Adrenal gland (tissue), 5 donors: ENCODE measurements at regions not wholly inside any gene's neighbourhood (a gene's known extent, or its start where the extent isn't known, plus 50 kb on each side); places are given as distances from the start of the nearest gene placed in this dataset.

Source experiments
- POLR2A ChIP-seq, 2 donors: fragments of 450-650 bp; IDR thresholded peaks; one replicate each; pipeline ENCODE4 v1.6.1; 2017; ENCODE audit warnings: antibody characterized with exemption in 2 of 2, mild to moderate bottlenecking in 2 of 2, moderate library complexity in 1 of 2
- TF ChIP-seq, protein P1 (sequence below), 6 experiments: fragments of 450-650 bp in 4 of 6; fragments of 200-600 bp in 2 of 6; sonication (generic) in 1 of 6; IDR thresholded peaks; 1 replicate in 5 of 6; 2 replicates in 1 of 6; pipeline versions ENCODE4 v1.5.1 to v1.8.0; 2016 to 2021; ENCODE audit warnings: antibody characterized with exemption in 6 of 6, mild to moderate bottlenecking in 2 of 6, moderate library complexity in 1 of 6
- donor health status: DM: no; HTN: no; CAD: no.

DNA sequence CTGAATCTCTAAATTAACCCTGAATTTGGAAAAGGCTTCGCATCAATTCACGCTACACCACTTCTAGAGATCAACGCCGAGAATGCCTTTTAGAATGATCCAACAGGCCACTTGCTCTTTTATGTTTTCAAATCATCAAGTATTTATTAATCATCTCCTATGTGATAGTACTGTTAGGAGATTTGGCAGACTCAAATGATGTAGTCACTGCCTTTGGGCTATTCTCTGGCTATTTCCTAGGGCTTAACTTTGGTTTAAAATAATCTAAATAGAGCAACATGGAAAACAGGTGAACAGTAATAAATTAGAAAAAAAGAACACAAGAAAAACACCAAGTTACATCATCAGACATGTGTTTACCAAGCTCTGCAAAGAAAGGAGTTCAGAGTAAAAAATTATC lies 140.3 kb downstream of the TENT5A start:
- no peak for TF ChIP-seq POLR2A (IDR thresholded peaks at IDR 0.05)
- TF ChIP-seq, protein P1, sequence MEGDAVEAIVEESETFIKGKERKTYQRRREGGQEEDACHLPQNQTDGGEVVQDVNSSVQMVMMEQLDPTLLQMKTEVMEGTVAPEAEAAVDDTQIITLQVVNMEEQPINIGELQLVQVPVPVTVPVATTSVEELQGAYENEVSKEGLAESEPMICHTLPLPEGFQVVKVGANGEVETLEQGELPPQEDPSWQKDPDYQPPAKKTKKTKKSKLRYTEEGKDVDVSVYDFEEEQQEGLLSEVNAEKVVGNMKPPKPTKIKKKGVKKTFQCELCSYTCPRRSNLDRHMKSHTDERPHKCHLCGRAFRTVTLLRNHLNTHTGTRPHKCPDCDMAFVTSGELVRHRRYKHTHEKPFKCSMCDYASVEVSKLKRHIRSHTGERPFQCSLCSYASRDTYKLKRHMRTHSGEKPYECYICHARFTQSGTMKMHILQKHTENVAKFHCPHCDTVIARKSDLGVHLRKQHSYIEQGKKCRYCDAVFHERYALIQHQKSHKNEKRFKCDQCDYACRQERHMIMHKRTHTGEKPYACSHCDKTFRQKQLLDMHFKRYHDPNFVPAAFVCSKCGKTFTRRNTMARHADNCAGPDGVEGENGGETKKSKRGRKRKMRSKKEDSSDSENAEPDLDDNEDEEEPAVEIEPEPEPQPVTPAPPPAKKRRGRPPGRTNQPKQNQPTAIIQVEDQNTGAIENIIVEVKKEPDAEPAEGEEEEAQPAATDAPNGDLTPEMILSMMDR (IDR thresholded peaks at IDR 0.05), result no peak
